ENCODE measurements at regions not wholly inside any gene's neighbourhood (a gene's known extent, or its start where the extent isn't known, plus 50 kb on each side); places are given as distances from the start of the nearest gene placed in this dataset.

DNA sequence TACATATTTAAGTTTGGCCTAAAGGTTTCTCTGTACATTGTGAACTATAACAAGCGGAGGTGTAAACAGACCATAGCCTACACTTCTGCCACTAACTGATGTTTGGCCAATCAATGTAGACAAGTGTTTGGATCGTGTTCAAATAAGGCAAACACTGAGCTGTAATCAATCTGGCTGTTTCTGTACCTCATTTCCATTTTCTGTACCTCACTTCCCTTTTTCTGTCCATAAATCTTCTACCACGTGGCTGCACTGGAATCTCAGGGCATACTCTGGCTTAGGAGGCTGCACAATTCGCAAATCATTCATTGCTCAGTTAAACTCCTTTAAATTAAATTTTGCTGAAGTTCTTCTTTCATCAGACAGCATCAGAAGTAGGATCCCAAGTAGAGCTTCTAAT is 140.9 kb downstream of the SLC25A46 start:
- Histone ChIP-seq H3K4me2 (no peak overlapping the region), H3K9me3 (no peaks in the 10 kb centered on the region), H3K9me2 (no peaks in the 10 kb centered on the region), H3K27ac (ENCODE audit: low read depth in 2 of 2, low read length in 1 of 2) (peak overlapping the region in 1 of 2 experiments; percentile 76; a peak in 2 of 4 replicates), H3K4me3 (ENCODE audit: low read depth in 2 of 2, low read length in 1 of 2) (no peak overlapping the region), H3K27me3 (ENCODE audit: insufficient read depth) (no peaks in the 10 kb centered on the region), H4K20me1 (ENCODE audit: insufficient read depth) (no peaks in the 10 kb centered on the region), H3K79me2 (ENCODE audit: insufficient read depth) (no peaks in the 10 kb centered on the region), H2AFZ (ENCODE audit: low read depth) (no peak overlapping the region), H3F3A (replicated peaks; ENCODE audit: insufficient read depth) (peaks cover 17% of the 10 kb centered on the region), H3K9ac (no peak overlapping the region), H3K36me3 (replicated peaks in 1 of 2; ENCODE audit: control insufficient read depth in 1 of 2, insufficient read depth in 2 of 2, low read length in 1 of 2) (no peaks in the 10 kb centered on the region), H3K4me1 (ENCODE audit: control insufficient read depth in 1 of 2, insufficient read depth in 2 of 2, low read depth in 1 of 2, low read length in 1 of 2) (no peaks in the 10 kb centered on the region; a peak in 1 of 4 replicates)
- 75% methylated on average over 4 of the region's 4 CpGs for WGBS (ENCODE audit: low lambda C conversion rate)
- TF ChIP-seq, protein P1, sequence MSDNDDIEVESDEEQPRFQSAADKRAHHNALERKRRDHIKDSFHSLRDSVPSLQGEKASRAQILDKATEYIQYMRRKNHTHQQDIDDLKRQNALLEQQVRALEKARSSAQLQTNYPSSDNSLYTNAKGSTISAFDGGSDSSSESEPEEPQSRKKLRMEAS (IDR thresholded peaks at IDR 0.05; ENCODE audit: low read depth), result no peak
- TF ChIP-seq MEF2A (IDR thresholded peaks at IDR 0.05; ENCODE audit: borderline replicate concordance, low read depth), result no peak
- no peak for TF ChIP-seq FOXJ3 (CRISPR knock-in tag; IDR thresholded peaks at IDR 0.05)
- no peak for TF ChIP-seq FOSL2 (IDR thresholded peaks at IDR 0.05; ENCODE audit: borderline replicate concordance, low read depth)
- no peak for TF ChIP-seq EZH2phosphoT487 (IDR thresholded peaks at IDR 0.05; ENCODE audit: borderline replicate concordance, low read depth)
- TF ChIP-seq SMC3 (IDR thresholded peaks at IDR 0.05; ENCODE audit: low read depth, low read length), result no peak
- TF ChIP-seq, protein P2, sequence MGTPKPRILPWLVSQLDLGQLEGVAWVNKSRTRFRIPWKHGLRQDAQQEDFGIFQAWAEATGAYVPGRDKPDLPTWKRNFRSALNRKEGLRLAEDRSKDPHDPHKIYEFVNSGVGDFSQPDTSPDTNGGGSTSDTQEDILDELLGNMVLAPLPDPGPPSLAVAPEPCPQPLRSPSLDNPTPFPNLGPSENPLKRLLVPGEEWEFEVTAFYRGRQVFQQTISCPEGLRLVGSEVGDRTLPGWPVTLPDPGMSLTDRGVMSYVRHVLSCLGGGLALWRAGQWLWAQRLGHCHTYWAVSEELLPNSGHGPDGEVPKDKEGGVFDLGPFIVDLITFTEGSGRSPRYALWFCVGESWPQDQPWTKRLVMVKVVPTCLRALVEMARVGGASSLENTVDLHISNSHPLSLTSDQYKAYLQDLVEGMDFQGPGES (IDR thresholded peaks at IDR 0.05; ENCODE audit: low read depth, low read length), result no peak
- TF ChIP-seq EP300 (IDR thresholded peaks at IDR 0.05; ENCODE audit: borderline replicate concordance in 1 of 2, low read depth in 1 of 2, low read length in 1 of 2), result no peak
- no peak for TF ChIP-seq GATA2 (CRISPR knock-in tag; IDR thresholded peaks at IDR 0.05)
- TF ChIP-seq, protein P3, sequence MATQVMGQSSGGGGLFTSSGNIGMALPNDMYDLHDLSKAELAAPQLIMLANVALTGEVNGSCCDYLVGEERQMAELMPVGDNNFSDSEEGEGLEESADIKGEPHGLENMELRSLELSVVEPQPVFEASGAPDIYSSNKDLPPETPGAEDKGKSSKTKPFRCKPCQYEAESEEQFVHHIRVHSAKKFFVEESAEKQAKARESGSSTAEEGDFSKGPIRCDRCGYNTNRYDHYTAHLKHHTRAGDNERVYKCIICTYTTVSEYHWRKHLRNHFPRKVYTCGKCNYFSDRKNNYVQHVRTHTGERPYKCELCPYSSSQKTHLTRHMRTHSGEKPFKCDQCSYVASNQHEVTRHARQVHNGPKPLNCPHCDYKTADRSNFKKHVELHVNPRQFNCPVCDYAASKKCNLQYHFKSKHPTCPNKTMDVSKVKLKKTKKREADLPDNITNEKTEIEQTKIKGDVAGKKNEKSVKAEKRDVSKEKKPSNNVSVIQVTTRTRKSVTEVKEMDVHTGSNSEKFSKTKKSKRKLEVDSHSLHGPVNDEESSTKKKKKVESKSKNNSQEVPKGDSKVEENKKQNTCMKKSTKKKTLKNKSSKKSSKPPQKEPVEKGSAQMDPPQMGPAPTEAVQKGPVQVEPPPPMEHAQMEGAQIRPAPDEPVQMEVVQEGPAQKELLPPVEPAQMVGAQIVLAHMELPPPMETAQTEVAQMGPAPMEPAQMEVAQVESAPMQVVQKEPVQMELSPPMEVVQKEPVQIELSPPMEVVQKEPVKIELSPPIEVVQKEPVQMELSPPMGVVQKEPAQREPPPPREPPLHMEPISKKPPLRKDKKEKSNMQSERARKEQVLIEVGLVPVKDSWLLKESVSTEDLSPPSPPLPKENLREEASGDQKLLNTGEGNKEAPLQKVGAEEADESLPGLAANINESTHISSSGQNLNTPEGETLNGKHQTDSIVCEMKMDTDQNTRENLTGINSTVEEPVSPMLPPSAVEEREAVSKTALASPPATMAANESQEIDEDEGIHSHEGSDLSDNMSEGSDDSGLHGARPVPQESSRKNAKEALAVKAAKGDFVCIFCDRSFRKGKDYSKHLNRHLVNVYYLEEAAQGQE (IDR thresholded peaks at IDR 0.05; ENCODE audit: low read depth, low read length), result no peak
- no peak for TF ChIP-seq RFX5 (IDR thresholded peaks at IDR 0.05; ENCODE audit: low read length)
- no peak for TF ChIP-seq TCF12 (IDR thresholded peaks at IDR 0.05)
- no peak for TF ChIP-seq NFIC (IDR thresholded peaks at IDR 0.05; ENCODE audit: borderline replicate concordance)
- CTCF ChIA-PET, result interaction anchor here (1.0 kb wide), 1 partner anchor 33 kb away, joined by 3 read pairs; no protein-coding TSS in a partner anchor
- no peak for DNase-seq
- POLR2A ChIA-PET, result no interaction called here

DNA sequence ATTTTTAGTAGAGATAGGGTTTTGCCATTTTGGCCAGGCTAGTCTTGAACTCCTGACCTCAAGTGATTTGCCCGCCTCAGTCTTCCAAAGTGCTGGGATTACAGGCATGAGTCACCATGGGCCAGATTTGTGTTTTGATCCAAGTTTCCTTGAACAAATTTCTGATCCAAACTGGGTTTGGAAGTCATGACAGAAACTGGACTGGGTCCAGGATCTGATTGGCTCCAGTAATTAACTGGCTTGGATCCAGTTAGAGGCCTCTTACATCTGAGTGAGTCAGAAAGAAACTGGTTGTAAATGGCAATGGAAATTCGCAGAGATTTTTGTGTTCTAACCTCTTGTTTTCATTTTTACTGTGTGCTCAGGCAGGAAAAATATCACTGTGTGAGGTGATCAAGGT is 141.6 kb downstream of the SLC25A46 start:
- no peaks in the 10 kb centered on the region for H3K36me3 ChIP-seq (replicated peaks in 1 of 2; ENCODE audit: control insufficient read depth in 1 of 2, insufficient read depth in 2 of 2, low read length in 1 of 2)
- no peak for DNase-seq
- H3K27me3 ChIP-seq (ENCODE audit: insufficient read depth), result no peaks in the 10 kb centered on the region
- no peaks in the 10 kb centered on the region for H3K79me2 ChIP-seq (ENCODE audit: insufficient read depth)
- H3K9me2 ChIP-seq, result no peaks in the 10 kb centered on the region
- no peaks in the 10 kb centered on the region; a peak in 1 of 4 replicates for H3K4me1 ChIP-seq (ENCODE audit: control insufficient read depth in 1 of 2, insufficient read depth in 2 of 2, low read depth in 1 of 2, low read length in 1 of 2)
- H3K4me3 ChIP-seq (ENCODE audit: low read depth in 2 of 2, low read length in 1 of 2), result no peak overlapping the region
- H3F3A ChIP-seq (replicated peaks; ENCODE audit: insufficient read depth), result peaks cover 17% of the 10 kb centered on the region
- 15% methylated on average over 2 of the region's 2 CpGs for WGBS (ENCODE audit: low lambda C conversion rate)
- H2AFZ ChIP-seq (ENCODE audit: low read depth), result peak overlapping the region; percentile 80; the same call in 1 of the 2 replicates
- no peaks in the 10 kb centered on the region for H3K9me3 ChIP-seq
- H4K20me1 ChIP-seq (ENCODE audit: insufficient read depth), result no peaks in the 10 kb centered on the region
- H3K9ac ChIP-seq, result no peak overlapping the region
- ChIA-PET POLR2A (no interaction called here), CTCF (no interaction called here)
- peak overlapping the region; percentile 48; the same call in 1 of the 2 replicates for H3K4me2 ChIP-seq
- H3K27ac ChIP-seq (ENCODE audit: low read depth in 2 of 2, low read length in 1 of 2), result peak overlapping the region; percentile 35 to 76; a peak in 3 of 4 replicates
- TF ChIP-seq EP300 (IDR thresholded peaks at IDR 0.05; ENCODE audit: borderline replicate concordance in 1 of 2, low read depth in 1 of 2, low read length in 1 of 2) (peak in 1 of 2 experiments; percentile 84; a peak in 1 of 4 replicates), SIN3A (IDR thresholded peaks at IDR 0.05; ENCODE audit: borderline replicate concordance, low read depth, low read length) (no peak), TEAD4 (IDR thresholded peaks at IDR 0.05; ENCODE audit: borderline replicate concordance, insufficient read depth) (peak; percentile 62; the same call in 1 of the 2 replicates), NFIC (IDR thresholded peaks at IDR 0.05; ENCODE audit: borderline replicate concordance) (peak; percentile 98), CHD2 (IDR thresholded peaks at IDR 0.05; ENCODE audit: low read length, partially characterized antibody) (no peak), ELF1 (IDR thresholded peaks at IDR 0.05) (peak; percentile 20; the same call in 1 of the 2 replicates)
- TF ChIP-seq, protein P4, sequence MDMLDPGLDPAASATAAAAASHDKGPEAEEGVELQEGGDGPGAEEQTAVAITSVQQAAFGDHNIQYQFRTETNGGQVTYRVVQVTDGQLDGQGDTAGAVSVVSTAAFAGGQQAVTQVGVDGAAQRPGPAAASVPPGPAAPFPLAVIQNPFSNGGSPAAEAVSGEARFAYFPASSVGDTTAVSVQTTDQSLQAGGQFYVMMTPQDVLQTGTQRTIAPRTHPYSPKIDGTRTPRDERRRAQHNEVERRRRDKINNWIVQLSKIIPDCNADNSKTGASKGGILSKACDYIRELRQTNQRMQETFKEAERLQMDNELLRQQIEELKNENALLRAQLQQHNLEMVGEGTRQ (IDR thresholded peaks at IDR 0.05; ENCODE audit: borderline replicate concordance, low read depth, low read length), result no peak
- TF ChIP-seq, protein P5, sequence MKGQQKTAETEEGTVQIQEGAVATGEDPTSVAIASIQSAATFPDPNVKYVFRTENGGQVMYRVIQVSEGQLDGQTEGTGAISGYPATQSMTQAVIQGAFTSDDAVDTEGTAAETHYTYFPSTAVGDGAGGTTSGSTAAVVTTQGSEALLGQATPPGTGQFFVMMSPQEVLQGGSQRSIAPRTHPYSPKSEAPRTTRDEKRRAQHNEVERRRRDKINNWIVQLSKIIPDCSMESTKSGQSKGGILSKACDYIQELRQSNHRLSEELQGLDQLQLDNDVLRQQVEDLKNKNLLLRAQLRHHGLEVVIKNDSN (IDR thresholded peaks at IDR 0.05; ENCODE audit: borderline replicate concordance, low read depth), result no peak
- TF ChIP-seq, protein P6, sequence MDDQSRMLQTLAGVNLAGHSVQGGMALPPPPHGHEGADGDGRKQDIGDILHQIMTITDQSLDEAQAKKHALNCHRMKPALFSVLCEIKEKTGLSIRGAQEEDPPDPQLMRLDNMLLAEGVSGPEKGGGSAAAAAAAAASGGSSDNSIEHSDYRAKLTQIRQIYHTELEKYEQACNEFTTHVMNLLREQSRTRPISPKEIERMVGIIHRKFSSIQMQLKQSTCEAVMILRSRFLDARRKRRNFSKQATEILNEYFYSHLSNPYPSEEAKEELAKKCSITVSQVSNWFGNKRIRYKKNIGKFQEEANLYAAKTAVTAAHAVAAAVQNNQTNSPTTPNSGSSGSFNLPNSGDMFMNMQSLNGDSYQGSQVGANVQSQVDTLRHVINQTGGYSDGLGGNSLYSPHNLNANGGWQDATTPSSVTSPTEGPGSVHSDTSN (IDR thresholded peaks at IDR 0.05), result peak; percentile 72

Measured in SK-N-SH (cell line).